ENCODE measurements at regions not wholly inside any gene's neighbourhood (a gene's known extent, or its start where the extent isn't known, plus 50 kb on each side); places are given as distances from the start of the nearest gene placed in this dataset.
"Not testable (repeated sequence)": the region's sequence is repeated elsewhere in the genome, so short reads cannot be mapped to it uniquely, and the experiment has no call there.

DNA sequence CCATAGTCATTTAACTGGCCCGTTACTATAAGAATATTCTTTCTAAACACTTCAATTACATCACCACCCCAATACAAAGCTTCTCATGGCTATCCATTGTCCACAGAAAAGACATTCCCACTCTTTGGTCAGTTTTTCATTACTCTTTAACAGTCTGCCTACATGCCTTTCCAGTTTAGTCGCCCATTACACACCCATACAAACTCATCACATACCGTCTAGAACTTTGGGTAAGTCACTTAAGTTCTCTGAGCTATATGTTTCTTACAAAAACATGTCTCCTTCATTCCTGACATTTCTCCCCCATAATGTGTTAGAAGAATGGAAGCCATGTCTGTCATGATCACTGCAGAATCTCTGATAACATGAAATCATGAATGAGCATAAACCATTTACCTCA is 108.2 kb upstream of the STK17B start:
- no peak for DNase-seq

DNA sequence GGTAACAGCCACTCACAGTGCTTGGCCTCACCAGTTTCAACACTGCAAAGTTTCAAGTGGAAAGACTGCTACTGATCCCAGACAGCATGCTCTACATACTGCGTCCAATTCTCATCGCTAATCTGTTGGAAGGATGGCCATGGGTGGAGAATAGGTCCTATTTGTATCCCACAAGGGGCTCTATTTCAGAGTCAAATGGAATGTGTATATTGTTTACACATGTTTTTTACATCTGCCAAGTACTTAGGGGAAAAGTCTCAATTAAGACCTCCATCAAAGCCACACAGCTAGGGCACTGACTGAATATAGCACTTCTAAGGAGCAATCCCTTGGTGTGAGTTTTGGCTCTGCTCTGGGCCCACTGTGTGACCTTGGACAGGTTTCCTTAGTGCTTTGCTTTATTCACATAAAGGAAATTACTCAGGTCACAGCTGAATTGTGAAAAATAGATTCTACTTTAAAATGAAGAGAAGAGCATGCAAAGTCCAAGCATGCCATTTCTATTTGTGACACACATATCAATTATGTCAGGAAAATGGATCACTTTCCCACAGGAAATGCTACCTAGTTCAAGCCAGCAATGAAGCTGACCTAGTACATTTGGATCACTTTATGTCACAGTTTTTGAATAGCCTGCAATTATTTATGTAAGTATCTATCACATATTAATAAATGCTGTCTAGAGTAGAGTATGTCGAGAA is 112.9 kb upstream of the STK17B start:
- DNase-seq, result no peak

DNA sequence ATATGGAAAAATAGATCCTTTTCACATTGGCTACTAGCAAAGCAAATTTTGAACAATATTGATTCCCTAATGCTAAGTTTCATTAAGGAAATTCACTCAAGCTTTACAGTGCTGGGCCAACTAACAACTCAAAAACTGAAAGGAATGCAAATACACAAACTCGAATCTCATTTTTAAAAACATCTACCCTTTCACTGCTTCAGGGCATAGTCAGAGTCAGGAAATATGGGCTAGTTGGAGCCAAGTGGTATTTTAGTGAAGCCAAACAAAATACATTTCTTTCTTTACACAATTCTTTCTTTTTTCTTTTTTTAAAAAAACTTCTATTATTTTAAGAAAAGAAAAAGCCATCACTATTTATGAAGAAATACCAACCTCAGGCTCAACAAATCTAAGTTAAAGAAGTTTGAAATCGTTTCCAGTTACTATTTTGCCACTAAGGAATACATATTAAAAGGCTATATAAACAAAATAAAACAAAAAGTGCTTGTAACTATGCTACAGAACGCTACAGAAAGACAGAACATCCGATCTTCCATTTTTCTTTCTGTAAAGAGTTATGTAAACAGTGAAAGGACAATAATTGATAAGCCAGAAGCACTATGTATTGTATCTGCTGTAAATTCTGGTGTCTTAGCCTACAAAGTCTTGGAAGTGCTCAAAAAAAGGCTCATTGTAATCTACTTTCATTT is 113.6 kb upstream of the STK17B start:
- no peak for DNase-seq

DNA sequence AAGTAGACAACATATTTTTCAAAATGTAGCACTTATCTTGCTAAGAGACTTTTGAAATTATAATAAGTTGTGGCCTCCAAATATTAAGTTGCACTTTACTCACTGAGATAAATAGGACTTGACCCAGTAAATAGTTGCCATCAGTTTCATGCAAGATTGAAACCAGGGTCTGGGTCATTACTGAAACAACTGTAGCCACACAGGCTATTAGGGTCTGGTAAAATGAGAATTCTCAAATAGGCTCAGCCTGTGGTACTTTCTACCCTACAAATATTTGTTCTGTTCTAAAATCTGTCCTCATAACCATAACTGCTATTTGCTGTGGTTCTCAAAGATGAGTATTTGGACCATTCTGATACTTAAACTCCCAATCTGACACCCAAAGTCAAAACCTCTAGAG is 115.4 kb upstream of the STK17B start:
- DNase-seq, result no peak

DNA sequence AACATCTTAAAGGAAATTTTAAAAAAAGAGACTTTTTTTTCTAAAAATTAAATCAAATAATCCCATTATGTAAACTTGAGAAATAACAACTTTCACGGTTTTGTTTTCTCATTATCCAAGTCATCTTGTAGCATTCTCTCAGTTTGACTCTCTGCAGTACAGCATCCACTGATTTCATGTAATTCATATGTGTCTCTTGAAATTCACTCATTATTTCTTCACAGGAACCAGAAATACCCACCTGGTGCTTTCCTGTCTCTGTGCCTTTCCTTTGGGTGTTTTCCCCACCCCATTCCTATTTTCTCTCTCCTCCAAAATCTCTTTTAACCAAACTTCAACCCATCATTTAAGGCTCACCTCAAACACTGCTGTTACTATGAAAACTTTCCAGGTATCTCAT is 116.1 kb upstream of the STK17B start:
- DNase-seq, result no peak

DNA sequence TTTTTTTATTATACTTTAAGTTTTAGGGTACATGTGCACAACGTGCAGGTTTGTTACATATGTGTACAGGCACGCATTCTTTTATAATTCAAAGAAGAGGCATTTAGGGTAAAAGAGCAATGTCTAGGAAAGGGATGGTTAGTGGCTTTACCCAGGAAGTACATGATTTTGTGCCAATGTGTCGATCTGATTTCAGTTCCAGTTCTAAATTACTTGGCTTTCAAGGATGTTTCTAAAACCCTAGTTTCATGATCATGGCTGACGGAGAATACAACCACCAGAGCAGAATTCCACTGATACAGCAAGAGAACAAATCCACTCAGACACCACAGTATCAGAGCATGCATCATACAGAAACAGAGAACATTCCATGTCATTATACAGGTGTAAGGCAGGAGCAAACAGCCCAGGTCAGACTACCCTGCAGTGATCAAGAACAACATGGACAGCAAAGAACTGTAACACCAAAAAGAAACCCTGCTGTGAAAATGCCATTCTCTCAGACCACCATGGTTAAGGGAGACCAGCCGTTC is 116.7 kb upstream of the STK17B start:
- no peak for DNase-seq

DNA sequence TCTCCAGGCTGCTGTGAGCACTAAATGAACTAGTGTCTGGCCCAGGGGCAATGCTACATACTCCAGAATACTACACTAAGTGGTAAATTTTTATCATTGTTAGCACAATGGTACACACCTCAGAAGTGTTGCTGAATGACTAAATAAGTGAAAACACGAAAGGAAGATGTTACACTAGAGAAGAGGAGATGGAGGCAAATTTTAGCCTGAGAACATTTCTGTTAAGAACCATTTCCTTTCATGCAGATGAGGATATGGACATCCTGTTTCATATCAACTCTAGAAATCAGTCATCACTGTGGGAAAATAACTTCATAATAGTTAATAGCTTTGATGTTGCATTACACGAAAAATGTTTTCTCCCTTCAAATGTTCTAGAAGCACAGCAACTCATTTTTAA is 117.6 kb upstream of the STK17B start:
- DNase-seq, result no peak

DNA sequence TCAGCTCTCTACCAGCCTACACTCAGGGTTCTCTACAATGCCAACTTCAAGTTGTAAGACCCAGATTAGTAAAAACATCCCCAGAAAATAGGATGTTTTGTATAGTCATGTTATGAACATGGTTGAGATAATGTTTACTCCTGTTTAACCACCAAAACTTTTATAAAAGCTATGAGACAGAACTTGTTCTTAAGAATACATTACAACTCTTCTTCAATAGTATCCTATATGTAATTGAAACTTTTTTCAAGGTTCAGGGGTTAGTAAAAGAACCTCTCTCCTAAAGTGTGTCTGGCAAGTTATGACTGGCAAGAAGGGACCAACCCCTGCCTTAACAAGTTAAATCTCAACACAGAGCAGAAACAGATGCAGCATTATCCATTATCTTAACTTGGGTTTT is 118.8 kb upstream of the STK17B start:
- no peak for DNase-seq

DNA sequence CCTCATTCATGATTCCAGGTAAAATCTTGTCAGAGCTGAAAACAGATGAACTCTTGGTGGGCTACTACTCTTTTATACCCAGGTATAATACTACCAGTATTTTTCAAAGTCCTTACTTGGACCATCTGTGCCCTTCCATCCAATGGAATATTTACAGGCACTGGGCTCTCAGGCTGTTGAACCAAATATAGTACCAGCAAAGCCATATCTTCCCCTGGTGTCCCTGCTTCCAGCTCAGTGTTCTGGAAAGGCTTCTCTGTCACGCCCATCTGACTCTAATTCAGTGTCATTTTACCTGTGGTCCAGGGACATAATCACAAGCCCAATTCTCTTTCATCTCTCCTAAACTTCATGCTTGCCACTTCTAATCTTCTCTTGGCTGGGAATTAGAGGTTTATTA is 119.2 kb upstream of the STK17B start:
- no peak for DNase-seq

DNA sequence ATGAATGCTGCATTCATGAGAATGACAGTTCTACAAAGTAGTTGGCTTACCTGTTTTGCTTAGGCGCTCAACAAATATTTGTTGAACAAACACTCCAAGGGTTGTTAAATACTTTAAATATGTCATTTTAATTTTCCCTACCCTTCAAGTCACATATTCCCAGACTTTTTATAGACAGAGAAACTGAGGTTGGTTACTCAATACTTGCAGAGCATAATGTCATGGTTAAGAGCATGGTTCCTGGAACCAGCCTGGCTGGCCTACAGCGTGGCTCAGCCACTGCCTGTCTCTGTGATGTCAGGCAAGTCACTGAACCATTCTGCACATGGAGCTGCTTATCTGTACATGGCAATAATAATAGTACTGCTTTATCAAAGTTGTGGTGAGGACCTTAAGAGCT is 120.0 kb upstream of the STK17B start:
- no peak for DNase-seq

DNA sequence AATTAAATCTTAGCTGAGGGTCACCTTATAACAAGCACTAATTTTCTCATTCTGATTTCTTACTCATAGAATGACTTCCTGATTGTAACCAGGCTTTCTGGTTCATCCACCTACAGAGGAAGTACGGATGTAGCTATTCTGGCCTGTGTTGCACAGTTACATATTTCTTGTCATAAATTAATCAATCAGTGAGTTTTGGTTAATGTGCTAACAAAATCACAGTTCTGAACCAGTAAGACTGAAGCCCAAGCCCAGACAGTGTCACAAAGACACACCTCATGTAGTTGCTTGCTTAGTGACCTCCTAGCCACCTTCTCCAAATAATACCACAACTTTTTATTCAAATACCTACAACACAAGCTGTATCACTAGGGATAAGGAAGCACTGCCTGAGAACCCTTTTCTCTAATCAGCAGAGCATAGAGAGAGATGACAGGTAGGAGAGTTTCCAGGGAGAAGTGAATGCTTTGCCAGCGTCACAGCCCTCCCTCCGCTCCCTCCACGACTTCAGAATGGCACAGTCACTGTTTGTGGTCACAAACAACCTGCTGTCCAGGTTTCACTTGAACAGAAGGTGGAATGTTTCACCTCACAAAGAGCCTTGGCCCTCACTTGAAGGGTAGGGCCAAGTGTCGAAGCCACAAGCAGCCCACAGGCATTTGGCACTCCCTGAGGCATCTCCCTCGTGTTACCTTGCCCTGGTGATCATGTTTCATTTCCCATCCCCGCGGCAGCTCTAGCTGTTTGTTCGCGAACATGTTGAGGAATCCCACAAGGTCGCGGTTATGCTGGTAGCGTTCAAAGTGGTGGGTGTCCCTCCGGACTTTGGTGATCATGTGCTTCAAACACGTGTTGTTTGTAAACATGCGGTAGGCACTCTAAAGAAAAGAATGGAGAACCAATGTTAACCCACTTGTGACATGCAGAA is 120.8 kb upstream of the STK17B start:
- no peak for DNase-seq

DNA sequence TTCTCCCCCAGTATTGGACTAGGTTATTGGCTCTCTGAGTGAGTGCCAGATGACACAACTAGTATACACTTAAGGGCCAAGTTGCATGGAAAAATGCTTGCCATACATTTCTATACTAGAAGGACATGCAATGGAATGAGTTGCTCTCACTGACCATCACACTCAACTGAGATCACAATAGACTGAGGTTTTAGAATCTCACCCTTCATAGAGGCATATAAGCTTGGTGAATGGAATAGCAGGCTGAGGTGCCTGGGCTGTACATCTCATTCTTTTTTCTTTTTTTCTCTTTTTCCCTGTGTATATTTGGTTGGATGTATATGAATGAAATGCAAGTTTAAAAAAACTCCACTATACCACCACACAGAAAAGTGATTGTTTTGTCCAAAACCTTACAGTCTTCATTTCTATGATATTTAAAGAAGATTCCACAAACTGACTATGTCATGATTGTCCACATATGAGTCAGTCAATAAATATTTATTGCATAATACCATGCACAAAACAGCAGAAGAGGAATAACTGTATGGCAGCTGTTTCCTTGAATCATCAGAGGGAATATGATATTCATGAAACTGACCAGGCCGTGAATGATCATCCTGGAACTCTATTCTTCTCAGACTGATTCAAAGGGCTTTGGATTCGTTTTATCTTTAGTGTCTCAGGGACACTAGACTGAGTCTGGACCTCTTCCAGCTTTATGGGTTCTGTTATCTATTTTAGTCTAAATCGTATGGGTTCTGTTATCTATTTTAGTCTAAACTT is 122.6 kb upstream of the STK17B start:
- DNase-seq, result no peak

DNA sequence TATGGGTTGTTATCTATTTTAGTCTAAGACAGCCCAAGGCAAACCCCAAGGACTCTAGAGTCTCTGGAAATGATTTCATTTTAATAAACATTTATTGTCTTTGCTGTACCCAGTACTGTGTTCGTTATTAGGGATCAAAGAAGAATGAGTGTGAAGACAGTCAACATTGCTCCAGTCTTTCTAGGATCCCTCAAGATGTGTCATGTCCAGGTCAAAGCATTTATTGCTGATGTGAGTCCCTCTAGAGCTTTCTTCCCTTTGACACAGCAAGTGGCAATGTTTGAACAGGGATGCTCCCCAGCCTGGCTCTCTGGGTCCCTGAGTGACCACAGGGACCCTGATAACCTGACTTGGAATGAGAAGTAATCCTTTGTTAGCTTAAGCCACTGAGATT is 123.1 kb upstream of the STK17B start:
- DNase-seq, result no peak

DNA sequence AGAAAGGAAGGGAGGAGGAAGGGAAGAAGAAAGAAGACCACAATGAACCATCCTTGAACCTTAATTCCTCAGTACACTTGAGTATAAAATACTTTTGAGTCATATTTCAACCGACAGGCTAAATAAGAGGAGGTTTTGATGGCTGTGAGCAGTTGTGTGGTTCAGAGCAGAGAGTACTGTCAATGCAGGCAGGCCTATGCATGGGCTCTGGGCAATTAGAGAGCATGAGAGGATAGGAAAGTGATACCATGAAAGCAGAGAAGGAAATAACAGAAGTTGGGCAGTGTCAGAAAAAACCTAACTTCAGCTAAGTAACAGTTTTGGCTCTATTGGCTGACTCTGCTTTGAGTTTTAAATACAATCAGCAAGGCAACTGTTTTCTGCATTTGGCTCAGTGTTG is 123.6 kb upstream of the STK17B start:
- no peak for DNase-seq

DNA sequence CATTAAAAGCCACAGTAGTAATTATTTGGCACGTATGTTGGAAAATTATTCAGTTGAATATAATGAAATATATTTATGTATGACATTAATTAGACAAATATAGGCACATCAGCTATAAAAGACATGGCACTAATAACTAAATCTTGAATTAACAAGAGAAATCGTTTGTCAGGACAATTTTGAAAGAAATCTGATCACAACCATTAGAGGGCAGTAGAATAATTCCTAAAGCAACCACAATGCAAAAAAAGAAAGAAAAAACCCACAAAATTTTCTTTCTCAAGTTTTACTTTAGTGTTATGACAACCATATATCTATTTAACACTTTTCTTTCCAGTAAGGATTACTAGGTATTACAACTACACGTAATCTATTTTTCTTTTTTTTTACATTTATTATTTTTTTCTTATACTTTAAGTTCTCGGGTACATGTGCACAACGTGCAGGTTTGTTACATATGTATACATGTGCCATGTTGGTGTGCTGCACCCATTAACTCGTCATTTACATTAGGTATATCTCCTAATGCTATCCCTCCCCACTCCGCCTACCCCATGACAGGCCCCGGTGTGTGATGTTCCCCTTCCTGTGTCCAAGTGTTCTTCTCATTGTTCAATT is 126.8 kb upstream of the STK17B start:
- not testable (repeated sequence) for DNase-seq

DNA sequence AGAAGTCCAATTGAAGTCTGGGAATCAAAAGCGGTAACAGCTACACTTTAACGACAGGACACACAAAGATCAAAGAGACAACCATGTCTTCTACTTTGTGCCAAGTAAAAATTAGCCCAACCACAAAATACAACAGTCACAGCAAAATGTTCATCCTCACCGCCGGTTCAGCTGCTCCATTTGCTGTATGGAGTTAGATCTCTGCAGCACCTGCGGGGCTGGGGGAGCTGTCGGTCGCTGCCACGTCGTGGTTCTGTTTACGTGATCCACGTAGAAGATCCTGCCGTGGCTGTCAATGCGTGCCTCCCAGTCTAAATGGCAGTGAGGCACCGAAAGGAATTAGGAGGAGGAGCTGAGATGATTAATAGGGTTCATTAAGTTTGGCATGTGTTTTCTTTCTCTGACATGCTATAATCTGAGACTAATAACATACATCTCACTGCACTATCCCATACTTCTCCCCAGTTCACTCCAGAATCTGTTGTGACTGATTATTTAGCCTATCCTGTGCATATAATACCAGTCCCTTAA is 136.5 kb upstream of the STK17B start:
- DNase-seq, result no peak

DNA sequence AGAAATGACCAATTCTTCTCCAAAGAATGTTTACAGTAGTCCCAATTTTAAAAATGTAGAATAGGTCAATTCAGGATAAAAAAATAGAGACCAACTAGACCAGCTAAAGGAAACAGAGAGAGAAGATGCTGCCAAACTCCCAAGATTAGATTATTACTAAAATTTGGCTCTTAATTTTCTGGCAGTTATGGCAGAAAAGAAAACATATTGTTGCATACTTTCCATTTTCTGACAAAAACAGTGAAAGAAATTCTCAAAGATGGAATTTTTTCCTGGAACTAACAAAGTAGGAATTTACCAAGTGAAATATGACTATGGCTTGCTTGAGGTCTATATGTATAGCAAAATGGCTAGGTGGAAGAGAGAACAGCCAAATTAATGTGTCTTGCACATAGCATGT is 138.3 kb upstream of the STK17B start:
- DNase-seq, result no peak

DNA sequence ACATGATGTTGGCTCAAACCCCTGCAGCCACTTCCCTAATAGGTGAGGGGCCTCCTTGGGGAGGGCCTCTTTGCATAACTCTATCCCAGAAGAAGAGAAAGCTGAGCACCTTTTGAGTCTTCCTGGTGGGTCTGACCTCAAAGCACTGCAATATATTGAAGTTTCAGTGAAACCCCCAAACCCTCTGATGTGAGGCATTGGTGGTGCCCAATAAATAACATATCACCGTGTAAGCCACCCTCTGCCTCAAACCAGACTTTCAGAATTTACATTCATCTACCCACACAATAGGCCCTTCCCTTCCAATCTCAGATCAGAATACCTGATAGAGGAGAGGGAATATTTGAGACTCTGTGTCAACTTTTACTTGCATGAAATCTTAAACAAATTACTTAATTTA is 142.8 kb upstream of the STK17B start:
- no peak for DNase-seq

DNA sequence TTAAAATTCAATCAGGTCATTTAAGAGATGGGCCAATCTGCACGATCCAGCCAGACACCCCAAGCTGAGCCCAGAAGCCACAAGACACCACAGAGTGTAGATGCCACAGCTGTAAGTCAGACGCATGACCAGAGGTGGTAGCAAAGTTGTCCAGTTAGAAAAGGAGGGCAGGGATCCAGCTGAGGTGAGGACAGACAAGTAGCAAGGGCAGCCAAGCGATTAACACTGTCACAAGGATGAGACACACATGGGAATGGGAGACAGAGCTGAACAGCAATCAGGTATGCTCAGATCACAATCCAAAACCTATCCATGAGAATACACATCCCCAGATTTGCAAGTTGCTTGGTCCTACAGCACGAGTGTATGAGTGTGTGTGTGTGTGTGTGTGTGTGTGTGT is 143.4 kb upstream of the STK17B start:
- no peak for DNase-seq

DNA sequence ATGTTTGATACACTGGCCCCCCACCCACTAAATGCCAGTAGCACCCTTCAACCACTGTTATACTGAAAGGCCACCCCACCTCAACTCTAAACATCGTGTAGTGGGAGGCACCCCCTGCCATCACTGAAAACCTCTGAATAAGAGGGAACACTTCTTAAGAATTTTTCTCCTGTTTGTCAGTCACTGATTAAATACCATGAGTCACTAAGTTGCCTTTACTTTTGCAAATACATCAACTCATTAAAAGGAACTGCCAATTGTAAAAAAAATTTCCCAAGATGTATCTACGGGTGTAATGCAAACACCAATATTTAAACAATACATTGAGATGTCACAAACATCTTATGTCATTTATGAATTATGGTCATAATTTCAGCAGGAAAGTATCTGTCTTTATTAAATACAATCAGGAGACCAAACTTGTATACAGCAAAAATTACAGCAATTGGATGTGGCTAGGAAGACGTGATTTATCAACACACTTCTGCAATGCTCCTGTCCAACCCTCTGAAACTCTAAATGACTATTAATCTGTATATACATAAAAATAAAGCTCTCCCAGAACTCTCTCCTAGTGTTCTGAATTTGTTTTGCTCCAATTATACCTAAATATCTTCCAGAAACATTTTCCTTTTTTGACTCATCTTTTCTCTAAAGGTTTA is 144.1 kb upstream of the STK17B start:
- no peak for DNase-seq

DNA sequence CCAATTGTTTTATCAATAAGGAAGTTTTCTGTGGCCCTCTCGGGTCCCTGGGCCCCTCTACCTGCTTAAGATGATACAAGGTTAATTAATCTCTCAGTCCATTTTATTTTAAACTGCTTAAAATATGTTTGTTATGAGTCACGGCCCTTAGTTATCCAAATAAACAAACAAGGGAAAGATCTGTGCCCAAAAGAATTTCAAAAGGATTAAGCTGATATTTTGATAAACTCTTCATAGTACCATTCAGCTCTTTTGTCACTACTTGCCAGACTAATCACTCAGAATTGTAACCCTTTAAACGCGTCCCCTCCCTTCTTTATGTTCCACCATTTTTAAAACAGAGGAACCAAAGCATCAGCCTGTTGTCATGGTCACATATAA is 144.7 kb upstream of the STK17B start:
- DNase-seq, result no peak

Measured in NCI-H187 (cell line).